HG03060 (cell line): ENCODE measurements at regions not wholly inside any gene's neighbourhood (a gene's known extent, or its start where the extent isn't known, plus 50 kb on each side); places are given as distances from the start of the nearest gene placed in this dataset.
A peak's percentile ranks its signal among the peaks of the same experiment; 100 is the strongest.

Experiments
- ATAC-seq: cut with Tn5 transposase; IDR thresholded peaks from one replicate; pipeline ENCODE4 v1.9.1; 2021; ENCODE audit warnings: low read depth, moderate number of reproducible peaks; ENCODE audit not compliant: unreplicated experiment

DNA sequence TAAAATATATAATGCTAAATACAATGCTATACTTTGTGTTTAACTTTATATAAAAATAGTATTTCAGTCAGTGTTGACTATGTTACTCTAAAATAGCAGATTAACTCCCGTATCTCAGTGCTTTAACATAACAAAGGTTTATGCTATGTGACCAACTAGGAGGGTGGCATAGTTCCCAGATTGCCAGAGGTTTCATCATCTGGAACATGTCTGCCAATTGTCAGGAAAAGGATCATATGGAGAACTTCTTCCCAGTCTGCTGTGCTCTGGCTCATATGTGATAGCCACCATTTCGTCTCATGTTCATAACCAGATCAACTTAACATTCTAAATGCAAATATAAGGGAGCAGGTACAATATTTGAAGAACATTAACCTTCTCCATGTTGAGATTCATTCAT, 720.2 kb downstream of the MCTP2 start:
- no peak for ATAC-seq

DNA sequence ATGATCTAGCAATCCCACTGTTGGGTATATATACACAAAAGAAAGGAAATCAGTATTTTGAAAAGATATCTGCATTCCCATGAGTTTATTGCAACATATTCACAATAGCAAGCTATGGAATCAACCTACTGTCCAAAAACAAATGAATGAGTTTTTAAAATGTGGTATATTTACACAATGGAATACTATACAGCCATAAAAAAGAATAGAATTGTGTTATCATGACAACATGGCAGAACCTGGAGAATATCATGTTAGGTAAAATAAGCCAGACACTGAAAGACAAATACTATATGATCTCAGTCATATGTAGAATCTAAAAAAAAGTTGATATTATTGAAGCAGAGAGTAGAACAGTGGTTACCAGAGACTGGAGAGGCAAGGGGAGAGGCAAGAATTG, 732.6 kb downstream of the MCTP2 start:
- ATAC-seq = no peak

DNA sequence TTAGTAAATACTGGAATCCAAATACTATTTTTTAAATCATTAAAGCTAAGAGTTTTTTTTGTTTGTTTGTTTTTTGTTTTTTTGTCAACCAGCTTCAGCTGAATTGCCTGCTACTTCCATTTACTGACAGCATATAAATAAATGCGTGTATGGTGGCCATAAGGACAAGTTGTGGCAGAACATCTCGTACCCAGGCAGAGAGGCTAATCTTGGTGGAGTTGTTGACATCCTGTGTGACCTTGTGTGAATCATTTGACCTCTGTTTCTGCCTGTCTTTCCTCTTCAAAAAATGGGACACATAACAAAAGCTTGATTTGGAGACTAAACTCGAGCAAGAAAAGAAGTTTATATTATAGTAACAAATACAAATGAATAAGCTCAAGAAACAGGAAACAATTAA, 734.2 kb downstream of the MCTP2 start:
- no peak for ATAC-seq

DNA sequence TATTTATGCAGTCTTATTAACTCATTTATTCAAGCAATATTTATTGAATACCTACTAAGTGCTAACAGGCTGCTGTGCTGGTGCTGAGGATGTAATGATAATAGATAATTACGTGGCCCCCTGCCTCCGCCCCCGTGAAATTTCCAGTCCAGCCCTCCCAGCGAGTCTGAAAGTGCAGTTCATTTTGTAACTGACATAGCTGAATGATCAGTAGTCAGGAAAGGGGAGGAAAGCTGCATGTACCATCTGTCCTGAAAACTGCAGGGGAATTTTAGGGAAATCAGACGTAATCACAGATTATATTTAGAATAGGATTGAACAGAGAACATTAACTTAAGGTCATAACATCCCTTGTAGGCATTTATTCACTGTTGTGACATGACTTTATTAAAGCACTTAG, 736.8 kb downstream of the MCTP2 start:
- ATAC-seq = no peak

DNA sequence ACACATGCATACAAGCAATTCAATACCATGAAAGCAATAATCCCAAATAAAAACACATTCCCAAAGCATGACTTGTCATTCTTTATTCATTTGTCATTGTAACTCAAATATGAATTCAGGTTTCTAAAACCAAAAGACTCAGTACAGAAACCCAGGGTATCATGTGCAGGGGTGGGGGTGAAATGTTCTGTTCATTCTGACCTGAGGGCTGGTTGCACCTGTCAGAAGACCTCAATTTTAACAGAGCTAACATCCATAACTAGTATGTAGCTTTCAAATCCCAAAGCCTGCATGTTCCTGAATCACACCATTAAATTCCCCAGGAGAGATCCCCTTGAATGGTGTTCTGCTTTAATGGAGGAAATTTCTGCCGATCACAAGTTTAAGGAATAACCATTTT, 738.7 kb downstream of the MCTP2 start:
- ATAC-seq = no peak

DNA sequence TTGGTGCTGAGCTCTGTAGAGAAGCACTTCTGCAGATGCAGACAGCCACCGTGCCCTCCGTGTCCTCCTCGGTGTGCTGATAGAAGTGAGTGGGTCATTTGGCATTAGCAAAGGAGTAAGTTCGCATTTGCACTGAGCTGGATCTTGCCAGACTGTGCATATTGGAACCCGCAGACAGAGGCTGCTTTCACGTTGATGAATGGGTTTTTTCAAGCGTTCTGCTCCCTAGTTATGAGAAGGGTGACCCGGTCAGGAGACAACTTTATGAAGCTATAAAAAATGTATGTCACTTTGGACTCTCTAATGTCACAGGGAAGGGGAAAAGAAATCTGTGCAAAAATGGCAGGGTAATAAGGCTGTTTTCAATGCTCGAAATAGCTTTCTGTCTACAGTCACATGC, 739.4 kb downstream of the MCTP2 start:
- ATAC-seq = no peak

DNA sequence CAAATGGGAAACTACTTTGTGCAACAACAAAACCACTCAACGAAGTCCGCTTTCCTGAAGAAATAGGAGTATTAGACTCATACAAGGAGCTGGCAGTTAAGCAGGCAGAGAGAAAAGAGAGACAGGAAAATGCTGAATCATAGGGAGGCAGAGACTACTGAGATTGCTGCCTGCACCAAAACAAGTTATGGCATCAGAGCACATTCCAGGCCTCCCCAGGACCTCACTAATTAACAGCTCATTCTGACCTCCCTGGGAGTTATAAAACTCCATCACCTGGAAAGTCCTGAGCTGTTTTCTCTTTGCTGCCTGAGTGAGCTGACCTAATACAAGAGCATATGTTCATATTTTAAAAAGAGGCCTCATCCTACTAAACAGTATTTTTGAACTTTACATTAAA, 741.0 kb downstream of the MCTP2 start:
- no peak for ATAC-seq

DNA sequence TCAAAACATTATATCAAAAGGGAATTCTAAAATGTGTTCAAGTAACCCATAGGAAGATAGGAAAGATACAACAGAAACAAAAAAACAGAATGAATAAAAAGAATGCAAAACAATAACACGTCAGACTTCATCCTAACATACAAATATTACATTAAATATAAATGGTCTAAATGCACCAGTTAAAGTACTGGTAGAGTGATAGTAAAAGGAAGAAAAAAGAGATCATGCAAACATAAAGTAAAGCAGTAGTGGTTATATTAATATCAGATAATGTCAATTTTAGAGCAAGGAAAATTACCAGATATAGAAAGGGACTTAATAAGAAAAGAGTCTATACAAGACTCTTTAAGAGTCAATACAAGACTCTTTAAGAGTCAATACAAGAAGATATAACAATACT, 755.7 kb downstream of the MCTP2 start:
- ATAC-seq = no peak

DNA sequence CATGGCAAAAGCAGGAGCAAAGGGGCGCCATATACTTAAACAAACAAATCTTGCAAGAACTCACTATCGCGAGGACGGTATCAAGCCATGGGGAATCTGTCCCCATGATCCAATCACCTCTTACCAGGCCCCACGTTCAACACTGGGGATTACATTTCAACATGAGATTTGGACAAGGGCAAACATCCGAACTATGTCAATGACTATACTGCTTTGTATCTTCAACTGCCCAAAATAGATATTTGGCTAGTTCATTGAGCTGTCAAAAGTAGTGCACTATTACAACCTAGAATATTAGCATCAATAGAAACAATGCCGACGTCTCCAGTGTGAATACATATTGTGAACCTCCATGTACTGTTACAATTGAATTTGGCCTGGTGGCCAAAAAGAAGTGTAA, 760.4 kb downstream of the MCTP2 start:
- no peak for ATAC-seq

DNA sequence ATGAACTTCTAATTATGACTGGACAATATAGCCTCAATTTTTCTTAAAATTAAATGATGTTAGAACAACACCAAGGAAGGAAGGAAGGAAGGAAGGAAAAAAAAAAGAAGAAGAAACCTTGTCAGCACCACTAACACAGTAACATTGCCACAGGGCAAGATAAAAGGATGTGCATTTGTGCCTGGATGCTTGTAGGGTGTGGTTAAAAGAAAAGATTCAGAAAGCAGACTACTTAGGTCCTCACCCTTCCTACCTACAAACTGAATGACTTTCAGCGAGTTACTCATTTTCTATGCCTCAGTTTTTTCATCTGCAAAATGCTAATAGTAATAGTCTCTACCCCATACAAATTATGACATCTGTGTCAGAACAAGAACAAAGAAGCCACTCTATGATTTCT, 778.3 kb downstream of the MCTP2 start:
- no peak for ATAC-seq

DNA sequence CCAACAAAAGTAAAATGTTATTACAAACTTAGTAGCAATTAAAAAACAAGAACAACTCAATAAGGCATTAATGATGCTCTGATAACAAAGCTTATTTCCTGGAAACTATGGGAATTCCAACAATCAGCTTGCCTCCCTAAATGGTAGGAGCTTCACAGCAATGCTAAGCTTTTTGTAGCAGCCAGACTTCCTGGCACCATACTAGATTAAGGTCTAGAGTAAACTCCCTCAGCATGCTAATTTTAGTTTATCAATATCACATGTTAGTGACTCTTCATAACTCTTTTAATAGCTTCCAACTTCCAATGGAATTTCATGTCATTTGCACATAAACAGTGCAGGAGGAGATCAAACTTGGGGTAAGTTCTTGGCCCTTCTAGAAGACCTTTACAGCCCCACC, 782.0 kb downstream of the MCTP2 start:
- ATAC-seq = no peak

DNA sequence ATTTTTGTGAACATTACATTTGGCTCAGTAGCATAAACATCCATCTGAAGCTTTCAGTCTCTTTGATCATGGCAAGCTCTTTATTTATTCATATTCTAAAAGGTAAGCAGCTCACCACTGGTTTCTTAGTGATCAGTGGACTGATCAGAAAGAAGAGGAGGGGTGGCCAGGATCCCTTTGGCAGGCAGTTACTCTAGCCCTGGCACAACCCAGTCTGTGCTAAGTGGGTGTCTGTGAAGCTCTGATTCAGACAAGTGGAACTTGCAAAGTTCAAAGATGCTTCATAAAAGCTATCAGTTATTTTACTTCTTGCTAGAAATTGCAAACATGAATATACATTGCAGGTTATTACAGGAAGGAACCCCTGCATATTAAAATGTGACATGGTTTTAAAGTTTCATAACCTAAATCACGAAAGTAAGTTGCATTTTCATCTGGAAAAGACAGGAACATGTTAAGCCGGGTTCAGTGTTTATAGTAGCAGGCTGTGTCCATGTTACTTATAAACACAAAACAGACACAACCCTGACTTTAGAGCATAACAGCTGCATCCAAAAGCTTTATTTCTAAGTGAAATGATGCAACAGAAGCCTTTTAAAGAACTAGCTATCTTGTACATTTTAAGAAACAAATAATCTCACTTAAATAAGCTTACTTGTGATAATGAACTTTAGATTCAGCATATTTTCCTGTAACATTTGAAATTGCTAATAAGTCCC, 785.3 kb downstream of the MCTP2 start:
- no peak for ATAC-seq

DNA sequence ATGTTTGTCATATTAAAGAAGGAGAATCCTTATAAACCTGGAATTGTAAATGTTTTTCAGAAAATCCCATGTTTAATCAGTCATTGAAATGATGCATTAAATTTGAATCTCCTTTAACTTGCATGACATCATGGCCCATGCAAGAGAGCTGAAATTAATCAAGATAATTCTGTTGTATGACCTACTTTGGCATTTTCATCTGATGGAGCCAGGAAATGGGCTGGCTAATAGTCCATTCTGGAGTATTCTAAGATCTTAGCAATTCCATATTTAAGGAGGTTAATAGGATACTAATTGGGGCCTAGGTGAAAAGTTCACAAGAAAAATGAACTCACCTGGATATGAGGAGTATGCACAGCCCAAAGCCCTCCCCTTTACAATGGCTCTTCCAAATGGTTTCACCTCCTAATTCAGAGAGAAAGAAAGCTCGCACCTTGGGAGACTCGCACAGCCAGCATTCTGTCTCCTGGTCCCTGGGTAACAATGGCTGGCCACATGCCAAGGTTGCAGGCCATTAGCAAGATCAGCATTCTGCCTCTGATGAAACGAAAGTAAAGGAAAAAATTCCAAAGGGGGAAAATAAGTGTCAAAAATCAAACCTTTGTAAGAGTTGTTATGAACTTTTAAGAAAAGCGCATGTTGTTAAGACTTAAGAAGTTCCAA, 786.4 kb downstream of the MCTP2 start:
- ATAC-seq = no peak

DNA sequence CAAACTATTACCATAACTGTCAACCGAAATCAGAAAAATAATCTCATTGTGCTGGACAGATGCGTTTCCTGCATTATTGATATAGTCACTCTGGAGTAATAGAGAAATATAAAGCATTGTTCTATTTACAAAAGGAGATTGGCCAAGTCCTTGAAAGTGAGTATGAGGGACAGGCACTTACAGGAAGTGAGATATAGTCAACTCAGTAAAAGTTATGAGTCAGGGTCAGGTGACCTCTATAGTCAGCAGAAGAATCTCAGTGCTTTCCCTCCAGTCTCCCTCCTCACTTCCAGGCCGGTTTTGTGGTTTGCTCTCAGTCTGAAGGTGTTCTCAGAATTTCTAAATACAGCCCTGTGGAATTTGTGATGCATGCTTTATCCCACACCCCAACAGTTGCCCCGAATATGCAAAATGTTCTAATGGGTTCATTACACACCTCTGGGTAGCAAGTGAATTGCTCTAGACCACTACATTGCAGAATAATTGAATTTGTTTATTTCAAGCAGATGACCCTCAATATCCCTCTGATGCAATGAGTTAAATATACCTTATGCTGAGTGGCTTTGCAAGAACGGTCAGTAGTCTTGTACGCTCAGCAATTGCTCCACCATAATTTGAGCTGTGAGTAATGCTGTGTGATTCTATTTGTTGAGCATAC, 787.7 kb downstream of the MCTP2 start:
- ATAC-seq = peak; percentile 70

DNA sequence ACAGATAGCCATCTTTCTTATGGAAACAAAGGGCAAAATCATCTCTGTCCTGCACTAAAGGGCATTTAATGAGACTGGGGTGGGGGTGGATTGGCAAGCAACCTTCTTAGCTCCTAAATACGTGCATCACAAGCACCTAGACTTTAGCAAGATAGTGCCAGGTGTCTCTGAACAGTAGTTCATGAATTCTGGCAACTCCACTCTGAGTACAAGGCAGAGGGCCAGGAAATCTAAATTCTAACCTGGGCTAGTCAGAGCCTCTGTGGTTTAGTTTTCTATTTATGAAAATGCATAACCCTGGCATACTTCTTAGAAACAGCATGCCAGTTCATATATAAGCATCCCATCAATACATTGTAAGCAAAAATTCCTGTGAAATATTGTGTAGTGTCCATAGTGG, 788.5 kb downstream of the MCTP2 start:
- no peak for ATAC-seq

DNA sequence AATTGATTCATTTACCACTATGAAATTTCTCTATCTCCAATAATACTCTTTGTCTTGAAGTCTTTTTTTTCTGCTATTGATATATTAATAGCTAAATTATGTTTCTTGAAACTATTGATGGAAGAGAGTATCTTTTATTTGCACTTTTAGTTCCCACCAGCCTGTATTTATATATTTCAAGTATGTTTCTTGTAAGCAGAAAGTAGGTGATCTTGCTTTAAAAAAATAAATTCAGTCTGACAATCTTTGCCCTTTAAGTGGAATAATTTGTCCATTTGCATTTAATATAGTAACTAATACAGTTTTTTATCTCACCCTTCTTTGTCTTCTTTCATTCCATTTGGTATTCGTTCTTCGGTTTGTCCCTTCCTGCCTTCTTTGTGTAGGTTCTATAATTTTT, 790.5 kb downstream of the MCTP2 start:
- no peak for ATAC-seq

DNA sequence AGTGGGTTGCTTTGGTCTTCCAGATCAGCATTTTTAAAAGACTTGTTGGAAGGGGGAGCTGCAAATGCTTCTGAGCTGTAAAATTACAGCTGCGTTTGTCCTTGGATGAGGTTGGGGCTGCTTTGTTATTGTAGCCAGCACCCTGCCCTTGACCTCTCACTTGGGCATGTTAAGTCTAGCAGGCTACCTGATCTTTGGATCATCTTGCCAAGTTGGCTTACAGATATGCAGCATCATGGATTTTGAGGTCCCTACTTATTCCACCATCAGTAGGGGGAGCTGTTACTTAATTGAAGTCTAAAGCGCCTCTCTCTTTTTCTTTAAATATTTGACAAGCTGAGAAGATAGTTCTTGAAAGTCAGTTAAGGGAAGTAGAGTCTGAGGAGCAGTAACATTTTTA, 793.0 kb downstream of the MCTP2 start:
- no peak for ATAC-seq

DNA sequence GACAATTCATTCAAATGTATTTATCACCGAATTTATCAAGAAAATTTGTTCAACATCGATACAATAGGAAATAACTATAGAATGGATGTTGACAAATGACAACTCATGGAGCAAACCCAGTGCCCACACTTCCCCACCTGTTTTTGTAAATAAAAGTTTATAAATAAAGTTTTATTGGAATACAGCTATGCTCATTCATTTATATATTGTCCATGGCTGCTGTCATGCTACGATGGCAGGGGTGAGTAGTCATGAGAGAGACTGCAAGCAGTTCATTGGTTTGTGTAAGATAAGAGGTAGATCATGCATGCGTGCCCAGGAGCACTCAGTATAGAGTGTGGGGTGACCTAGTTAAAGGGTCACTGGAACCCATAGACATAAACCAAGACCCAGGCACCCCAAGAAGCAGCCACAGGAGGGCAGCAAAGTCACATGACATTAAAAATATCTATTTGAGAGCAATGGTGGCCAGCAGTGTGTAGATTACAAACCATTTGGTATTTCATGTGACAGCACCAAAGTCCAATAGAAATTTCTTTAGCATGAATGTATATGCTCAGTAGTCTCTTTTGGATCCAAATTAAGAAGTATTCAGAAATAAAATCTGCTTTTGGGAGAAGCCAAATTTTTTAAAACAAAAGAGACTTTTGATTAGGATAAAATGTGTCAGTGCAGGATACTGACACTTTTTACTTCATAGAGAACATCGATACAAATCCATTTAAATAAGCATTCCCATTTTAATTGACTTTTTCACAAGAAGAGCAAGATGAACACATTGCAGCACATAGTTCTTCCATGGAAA, 794.8 kb downstream of the MCTP2 start:
- ATAC-seq = no peak

DNA sequence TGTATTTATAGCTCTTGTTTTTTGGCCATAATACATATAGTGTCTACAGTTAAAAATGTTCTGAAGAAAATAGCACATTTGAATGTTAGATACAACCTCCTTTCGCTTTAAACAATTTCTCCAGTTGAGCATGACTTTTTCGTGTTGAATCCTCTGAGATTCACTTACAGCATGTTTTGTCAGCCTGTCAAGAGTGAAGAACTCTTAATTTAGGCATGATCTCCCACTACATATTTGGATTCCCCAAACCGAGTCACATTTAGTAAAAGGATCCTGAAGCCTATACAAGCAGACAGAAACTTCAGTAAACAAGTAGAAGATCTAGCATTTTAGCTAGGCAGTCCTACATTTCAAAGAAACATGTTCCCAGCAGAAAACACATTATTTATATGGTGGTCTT, 796.6 kb downstream of the MCTP2 start:
- ATAC-seq = no peak

DNA sequence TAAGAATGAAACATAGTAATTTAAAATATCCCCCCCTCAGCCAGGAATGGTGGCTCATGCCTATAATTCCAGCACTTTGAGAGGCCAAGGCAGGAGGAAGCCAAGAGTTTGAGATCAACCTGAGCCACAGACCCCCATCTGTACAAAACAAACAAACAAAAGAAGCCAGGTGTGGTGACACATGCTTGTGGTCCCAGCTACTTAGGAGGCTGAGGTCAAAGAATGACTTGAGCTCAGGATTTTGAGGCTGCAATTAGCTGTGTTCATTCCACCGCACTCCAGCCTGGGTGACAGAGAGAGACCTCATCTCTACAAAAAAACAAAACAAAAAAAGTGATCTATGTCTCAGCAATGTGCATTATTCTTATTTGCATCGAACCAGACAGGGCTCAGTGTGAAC, 800.8 kb downstream of the MCTP2 start:
- ATAC-seq = no peak

DNA sequence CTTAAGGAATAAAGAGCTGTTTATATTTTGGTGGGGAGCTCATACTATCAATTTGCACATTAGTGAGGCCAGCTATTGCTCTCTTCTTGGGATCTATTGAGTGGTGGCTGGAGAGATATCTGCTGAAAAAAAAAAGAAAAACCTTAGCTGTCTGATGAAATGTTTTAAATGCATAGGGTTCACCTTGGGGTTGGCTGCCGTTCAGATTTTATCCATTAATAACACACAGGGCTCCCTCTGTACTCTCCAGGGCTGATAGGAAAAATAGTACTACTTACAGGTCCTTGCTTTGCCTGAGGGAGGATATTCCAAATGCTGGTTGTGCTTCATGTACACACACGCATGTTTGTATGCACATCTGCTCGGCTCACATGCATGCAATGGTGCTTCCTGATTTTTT, 803.7 kb downstream of the MCTP2 start:
- no peak for ATAC-seq
